Upper lobe of left lung (tissue), 4 donors: ENCODE measurements at regions not wholly inside any gene's neighbourhood (a gene's known extent, or its start where the extent isn't known, plus 50 kb on each side); places are given as distances from the start of the nearest gene placed in this dataset.

Source experiments
- EP300 ChIP-seq, 4 donors: sonication (generic); formaldehyde crosslinking; IDR thresholded peaks; one replicate each; pipeline ENCODE4 v1.5.1; 2017; ENCODE audit warnings: antibody characterized with exemption in 4 of 4, control low read depth in 2 of 4
- POLR2A ChIP-seq, 4 donors: fragments of 450-650 bp; IDR thresholded peaks; one replicate each; pipeline ENCODE4 v1.5.1; 2016 to 2017; ENCODE audit warnings: antibody characterized with exemption in 4 of 4, mild to moderate bottlenecking in 2 of 4
- POLR2AphosphoS5 ChIP-seq, 2 donors: sonication (generic); formaldehyde crosslinking; IDR thresholded peaks; one replicate each; pipeline ENCODE4 v1.5.1; 2017; ENCODE audit warnings: antibody characterized with exemption in 2 of 2
- TF ChIP-seq, protein P1 (sequence below), 6 experiments: fragments of 450-650 bp in 4 of 6; fragments of 200-600 bp in 2 of 6; sonication (generic) in 2 of 6; IDR thresholded peaks; one replicate each; pipeline ENCODE4 v1.5.1; 2016 to 2019; ENCODE audit warnings: antibody characterized with exemption in 6 of 6

- TF ChIP-seq, protein P1, sequence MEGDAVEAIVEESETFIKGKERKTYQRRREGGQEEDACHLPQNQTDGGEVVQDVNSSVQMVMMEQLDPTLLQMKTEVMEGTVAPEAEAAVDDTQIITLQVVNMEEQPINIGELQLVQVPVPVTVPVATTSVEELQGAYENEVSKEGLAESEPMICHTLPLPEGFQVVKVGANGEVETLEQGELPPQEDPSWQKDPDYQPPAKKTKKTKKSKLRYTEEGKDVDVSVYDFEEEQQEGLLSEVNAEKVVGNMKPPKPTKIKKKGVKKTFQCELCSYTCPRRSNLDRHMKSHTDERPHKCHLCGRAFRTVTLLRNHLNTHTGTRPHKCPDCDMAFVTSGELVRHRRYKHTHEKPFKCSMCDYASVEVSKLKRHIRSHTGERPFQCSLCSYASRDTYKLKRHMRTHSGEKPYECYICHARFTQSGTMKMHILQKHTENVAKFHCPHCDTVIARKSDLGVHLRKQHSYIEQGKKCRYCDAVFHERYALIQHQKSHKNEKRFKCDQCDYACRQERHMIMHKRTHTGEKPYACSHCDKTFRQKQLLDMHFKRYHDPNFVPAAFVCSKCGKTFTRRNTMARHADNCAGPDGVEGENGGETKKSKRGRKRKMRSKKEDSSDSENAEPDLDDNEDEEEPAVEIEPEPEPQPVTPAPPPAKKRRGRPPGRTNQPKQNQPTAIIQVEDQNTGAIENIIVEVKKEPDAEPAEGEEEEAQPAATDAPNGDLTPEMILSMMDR (IDR thresholded peaks at IDR 0.05): no peak
- TF ChIP-seq EP300 (IDR thresholded peaks at IDR 0.05) (no peak), POLR2A (IDR thresholded peaks at IDR 0.05) (no peak), POLR2AphosphoS5 (IDR thresholded peaks at IDR 0.05) (no peak)
Measured at GRCh38 chr12:25686351-25686750, 133.3 kb upstream of the LMNTD1 start.
